LNCAP (cell line): ENCODE measurements at regions not wholly inside any gene's neighbourhood (a gene's known extent, or its start where the extent isn't known, plus 50 kb on each side); places are given as distances from the start of the nearest gene placed in this dataset.

ENCODE experiments used
- TF ChIP-seq, protein P1 (sequence below): fragments of 450-650 bp; IDR thresholded peaks from 2 replicates; pipeline ENCODE4 v1.5.1; 2017; ENCODE audit warnings: mild to moderate bottlenecking

DNA sequence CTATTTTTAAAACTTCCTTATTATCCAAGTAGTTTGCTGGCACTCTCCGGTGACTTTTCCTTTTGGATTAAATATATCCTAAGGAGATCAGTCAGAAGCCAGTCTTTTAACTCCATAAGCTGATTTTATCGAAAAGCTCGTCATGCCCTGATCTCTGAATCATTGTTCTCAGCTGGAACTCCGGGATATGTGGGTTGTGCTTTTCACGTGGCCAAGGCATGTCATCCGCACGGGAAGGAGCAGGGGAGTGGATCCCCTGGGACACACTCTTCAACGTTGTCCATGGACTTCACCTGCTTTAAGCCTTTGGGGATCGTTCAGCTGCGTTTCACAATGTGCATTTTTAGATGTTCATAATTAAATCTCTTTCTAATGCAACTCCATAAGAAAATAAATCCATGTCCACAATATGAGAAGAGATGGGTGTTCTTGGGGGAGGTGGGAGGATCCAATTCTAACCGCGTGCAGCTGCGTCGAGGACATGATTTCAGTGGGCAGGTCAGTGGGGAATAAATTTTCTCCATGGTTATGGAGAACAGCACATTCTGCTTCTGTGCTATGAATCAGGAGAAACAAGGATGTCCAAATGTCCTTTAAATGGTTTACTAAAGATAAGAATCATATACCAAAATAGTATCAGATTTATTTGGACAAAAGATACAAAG, 229.5 kb upstream of the ADARB2 start:
- TF ChIP-seq, protein P1, sequence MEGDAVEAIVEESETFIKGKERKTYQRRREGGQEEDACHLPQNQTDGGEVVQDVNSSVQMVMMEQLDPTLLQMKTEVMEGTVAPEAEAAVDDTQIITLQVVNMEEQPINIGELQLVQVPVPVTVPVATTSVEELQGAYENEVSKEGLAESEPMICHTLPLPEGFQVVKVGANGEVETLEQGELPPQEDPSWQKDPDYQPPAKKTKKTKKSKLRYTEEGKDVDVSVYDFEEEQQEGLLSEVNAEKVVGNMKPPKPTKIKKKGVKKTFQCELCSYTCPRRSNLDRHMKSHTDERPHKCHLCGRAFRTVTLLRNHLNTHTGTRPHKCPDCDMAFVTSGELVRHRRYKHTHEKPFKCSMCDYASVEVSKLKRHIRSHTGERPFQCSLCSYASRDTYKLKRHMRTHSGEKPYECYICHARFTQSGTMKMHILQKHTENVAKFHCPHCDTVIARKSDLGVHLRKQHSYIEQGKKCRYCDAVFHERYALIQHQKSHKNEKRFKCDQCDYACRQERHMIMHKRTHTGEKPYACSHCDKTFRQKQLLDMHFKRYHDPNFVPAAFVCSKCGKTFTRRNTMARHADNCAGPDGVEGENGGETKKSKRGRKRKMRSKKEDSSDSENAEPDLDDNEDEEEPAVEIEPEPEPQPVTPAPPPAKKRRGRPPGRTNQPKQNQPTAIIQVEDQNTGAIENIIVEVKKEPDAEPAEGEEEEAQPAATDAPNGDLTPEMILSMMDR = no peak

DNA sequence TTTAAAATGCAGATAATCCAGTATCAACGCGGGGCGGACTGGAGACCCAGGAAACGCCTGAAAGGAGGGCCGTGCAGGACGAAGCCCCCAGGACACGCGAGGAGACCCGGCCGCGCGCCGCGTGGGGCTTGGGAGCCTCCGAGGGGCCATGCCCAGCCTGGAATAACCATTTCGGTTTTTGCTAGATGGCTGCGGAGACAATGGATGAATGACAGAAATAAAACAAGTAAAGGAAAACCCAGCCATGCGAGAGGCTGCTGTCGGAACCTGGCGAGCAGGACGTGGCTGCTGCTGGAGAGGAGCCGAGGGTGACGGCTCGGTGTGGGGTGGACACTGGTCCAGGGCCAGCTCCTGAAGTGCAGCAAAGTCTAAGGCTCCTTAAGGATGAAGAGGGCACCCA, 227.2 kb upstream of the ADARB2 start:
- TF ChIP-seq, protein P1 = no peak

DNA sequence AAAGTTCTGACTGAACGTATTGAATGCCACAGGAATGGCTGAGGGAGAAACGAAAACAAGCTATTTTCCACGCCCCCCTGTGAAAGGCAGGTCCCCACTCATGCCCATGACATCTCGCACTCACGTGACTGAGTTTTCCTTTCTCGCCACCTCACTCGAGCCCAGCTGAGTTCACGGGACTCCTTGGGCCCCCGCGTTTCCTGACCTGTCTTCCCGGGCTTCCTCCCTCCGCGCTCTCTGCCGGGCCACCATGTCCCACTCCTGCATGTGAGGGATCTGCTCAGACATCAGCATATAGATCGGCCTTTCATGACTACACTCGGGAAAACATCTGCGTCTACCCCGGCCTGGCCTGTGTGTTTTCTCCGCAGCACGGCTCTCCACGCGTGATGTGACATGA, 226.0 kb upstream of the ADARB2 start:
- TF ChIP-seq, protein P1 = no peak

DNA sequence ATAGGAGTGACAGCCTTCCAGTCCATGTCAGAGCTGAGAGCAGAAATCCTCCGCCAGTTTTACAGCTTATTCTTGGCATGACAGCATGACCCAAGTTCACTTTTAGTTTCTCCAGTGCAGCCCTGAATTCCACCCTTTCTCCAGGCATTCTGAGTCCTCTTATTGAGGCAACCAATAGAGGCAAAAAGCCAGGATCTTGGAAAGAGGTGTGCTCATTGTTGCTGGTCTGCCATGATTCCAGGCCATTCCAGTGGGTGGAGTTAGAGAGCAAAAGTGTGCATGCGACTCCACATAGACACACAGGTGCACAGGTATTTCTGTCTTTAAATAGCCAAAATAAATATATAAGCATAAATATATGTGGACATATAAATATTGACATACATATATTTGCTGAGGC, 224.7 kb upstream of the ADARB2 start:
- TF ChIP-seq, protein P1 = peak; percentile 56

DNA sequence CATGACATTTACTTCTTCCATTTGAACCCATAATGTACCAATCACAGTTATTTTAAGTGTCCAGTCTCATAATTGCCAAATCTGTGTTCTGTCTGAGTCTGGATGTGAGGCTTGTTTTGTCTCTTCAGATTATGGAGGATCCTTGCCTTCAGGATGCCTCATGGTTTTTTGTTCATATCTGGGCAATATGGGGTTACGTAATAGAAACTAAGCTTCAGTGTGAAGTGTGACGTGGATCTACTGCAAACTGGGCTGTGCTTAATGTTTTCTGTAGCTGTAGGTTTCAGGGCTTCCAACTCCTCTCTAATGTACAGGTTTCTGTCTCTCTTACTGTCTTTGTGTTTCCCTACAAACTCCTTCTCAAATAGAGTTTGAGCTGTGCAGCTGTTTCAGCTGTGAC, 223.7 kb upstream of the ADARB2 start:
- TF ChIP-seq, protein P1 = no peak

DNA sequence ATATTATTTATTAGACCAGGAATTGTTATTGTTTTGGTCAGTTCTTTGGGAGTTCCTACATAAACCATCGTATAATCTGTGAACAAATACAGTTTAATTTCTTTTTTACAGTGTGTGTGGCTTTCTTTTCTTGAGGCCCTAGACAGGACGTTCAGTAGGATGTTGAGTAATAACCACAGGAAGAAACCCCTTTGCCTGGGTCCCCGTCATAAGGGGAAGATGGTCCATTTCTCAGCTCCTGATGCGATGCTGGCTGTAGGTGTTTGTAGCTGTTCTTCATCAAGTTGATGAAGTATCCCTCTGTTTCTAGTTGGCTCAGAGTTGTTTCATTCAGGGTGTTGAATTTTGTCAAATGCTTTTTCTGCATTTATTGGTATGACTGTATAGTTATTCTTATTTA, 219.7 kb upstream of the ADARB2 start:
- TF ChIP-seq, protein P1 = no peak

DNA sequence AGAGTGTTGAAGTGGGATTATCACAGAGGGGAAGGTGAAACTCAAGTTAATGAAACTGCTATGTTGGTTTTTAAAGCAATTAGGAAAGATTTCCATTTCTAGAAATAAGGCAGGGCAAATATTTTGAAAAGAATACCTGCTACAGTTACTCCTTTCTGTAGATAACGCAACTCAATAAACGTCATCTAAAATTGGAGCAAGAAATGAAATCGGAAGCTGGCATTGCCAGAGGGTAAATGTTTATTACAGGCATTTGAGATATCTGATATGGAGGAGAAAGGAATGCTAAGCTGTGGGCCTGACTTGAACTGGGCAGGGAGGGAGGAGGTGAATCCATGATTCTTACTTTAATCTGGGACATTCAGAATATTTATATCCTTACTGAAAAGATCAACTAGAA, 217.0 kb upstream of the ADARB2 start:
- TF ChIP-seq, protein P1 = no peak
